ENCODE measurements at regions not wholly inside any gene's neighbourhood (a gene's known extent, or its start where the extent isn't known, plus 50 kb on each side); places are given as distances from the start of the nearest gene placed in this dataset.

GRCh38 chr6:132131351-132131750 is 180.2 kb upstream of the CCN2 start:
- Histone ChIP-seq H3K79me2 (ENCODE audit: insufficient read depth, low read length) (no peaks in the 10 kb centered on the region), H3K23ac (ENCODE audit: insufficient read length, low read depth, low read length) (no peak overlapping the region), H3K4me1 (ENCODE audit: insufficient read depth, low read length) (peaks cover 17% of the 10 kb centered on the region; the same call in 1 of the 2 replicates), H2BK5ac (ENCODE audit: insufficient read length, low read length) (no peak overlapping the region), H3K9me3 (ENCODE audit: control insufficient read depth, low read depth, low read length) (no peaks in the 10 kb centered on the region), H3T11ph (ENCODE audit: low read length) (no peak overlapping the region), H3K14ac (ENCODE audit: insufficient read depth, low read length) (no peak overlapping the region), H3K79me1 (ENCODE audit: insufficient read depth, low read depth, low read length, poor library complexity, severe bottlenecking) (no peaks in the 10 kb centered on the region), H4K5ac (ENCODE audit: insufficient read length, low read depth, low read length) (no peak overlapping the region), H3K9ac (ENCODE audit: extremely low read depth, insufficient read length, low read length) (no peak overlapping the region), H3K18ac (ENCODE audit: insufficient read length, low read depth, low read length) (no peak overlapping the region), H3K4me2 (ENCODE audit: insufficient read depth, insufficient read length, low read length) (no peak overlapping the region), H2AK5ac (ENCODE audit: insufficient read length, low read length) (no peak overlapping the region), H3K56ac (ENCODE audit: insufficient read length, low read depth, low read length) (no peak overlapping the region), H2AFZ (ENCODE audit: low read length) (no peak overlapping the region), H4K91ac (ENCODE audit: insufficient read length, low read depth, low read length) (no peak overlapping the region), H2BK12ac (ENCODE audit: insufficient read length, low read depth, low read length) (no peak overlapping the region), H3K23me2 (ENCODE audit: insufficient read length, low read depth, low read length, poor library complexity, severe bottlenecking) (no peaks in the 10 kb centered on the region), H4K8ac (replicated peaks; ENCODE audit: insufficient read length, low read depth, low read length) (no peak overlapping the region), H2BK120ac (ENCODE audit: low read depth, low read length, poor library complexity, severe bottlenecking) (no peak overlapping the region), H3K27ac (ENCODE audit: insufficient read length, low read depth, low read length) (no peak overlapping the region), H2BK15ac (ENCODE audit: low read depth, low read length) (no peak overlapping the region), H3K27me3 (ENCODE audit: insufficient read depth, low read length) (no peaks in the 10 kb centered on the region), H2BK20ac (ENCODE audit: low read depth, low read length, poor library complexity, severe bottlenecking) (no peak overlapping the region), H3K4ac (ENCODE audit: low read depth, low read length) (no peak overlapping the region), H4K20me1 (ENCODE audit: control insufficient read depth, insufficient read depth, insufficient read length) (no peaks in the 10 kb centered on the region)
- Mint-ChIP-seq H3K27ac (no peak overlapping the region), H3K9me3 (peaks cover 0 to under 1% of the 10 kb centered on the region in 2 experiments; a peak in 1 of 5 replicates), H3K4me3 (no peak overlapping the region), H3K36me3 (ENCODE audit: insufficient read depth in 1 of 3, low read depth in 3 of 3) (no peaks in the 10 kb centered on the region; a peak in 1 of 7 replicates), H3K4me1 (peaks cover 33% of the 10 kb centered on the region in 2 experiments), H3K27me3 (ENCODE audit: low read depth) (no peaks in the 10 kb centered on the region)
- no peak for DNase-seq
- TF ChIP-seq CTCF (conservative IDR thresholded peaks at IDR 0.05) = no peak
- no CpG with 5 or more reads among the region's 3 CpGs for WGBS (ENCODE audit: extremely low coverage, insufficient read length, low lambda C conversion rate)
